ENCODE measurements at regions not wholly inside any gene's neighbourhood (a gene's known extent, or its start where the extent isn't known, plus 50 kb on each side); places are given as distances from the start of the nearest gene placed in this dataset.

DNA sequence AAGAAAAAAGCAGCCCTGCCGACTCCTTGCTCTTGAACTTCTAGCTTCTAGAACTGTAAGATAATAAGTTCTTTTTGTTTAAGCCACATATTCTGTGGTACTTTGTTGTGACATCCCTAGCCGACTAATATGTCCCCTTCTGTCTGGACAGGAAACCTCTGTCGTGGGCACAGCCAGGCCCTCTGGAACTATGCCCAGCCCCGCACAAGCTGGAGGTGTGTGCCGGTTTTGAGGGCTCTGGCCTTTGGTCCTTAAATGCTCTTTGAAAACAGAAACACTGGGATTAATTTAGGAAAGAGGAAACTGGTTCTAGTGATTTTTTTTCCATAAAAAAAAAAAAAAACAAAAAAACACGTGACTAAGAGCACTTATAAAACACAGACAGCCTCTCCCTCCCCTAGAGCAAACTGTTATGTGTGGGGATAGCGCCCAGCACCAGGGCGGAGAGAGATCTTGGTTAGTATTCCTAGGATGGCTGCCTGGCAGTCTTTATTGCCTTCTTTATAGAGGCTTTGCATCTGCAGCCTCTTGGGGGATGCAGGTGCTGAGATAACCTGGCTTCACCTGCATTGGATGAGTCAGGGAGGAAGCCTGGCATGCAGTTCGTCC, 244.3 kb downstream of the NFATC2 start:
- Histone ChIP-seq H4K20me1 (ENCODE audit: insufficient read depth) (no peaks in the 10 kb centered on the region), H3K9ac (no peak overlapping the region), H3K9me3 (no peaks in the 10 kb centered on the region), H3F3A (replicated peaks; ENCODE audit: insufficient read depth) (no peaks in the 10 kb centered on the region), H3K9me2 (no peaks in the 10 kb centered on the region), H3K4me3 (ENCODE audit: low read depth in 2 of 2, low read length in 1 of 2) (no peak overlapping the region), H3K27me3 (ENCODE audit: insufficient read depth) (no peaks in the 10 kb centered on the region), H3K27ac (ENCODE audit: low read depth in 2 of 2, low read length in 1 of 2) (peak overlapping the region in 1 of 2 experiments; percentile 53; a peak in 2 of 4 replicates), H3K36me3 (replicated peaks in 1 of 2; ENCODE audit: control insufficient read depth in 1 of 2, insufficient read depth in 2 of 2, low read length in 1 of 2) (no peaks in the 10 kb centered on the region), H2AFZ (ENCODE audit: low read depth) (no peak overlapping the region), H3K4me2 (no peak overlapping the region), H3K79me2 (ENCODE audit: insufficient read depth) (no peaks in the 10 kb centered on the region), H3K4me1 (ENCODE audit: control insufficient read depth in 1 of 2, insufficient read depth in 2 of 2, low read depth in 1 of 2, low read length in 1 of 2) (peaks cover 0 to 7% of the 10 kb centered on the region in 2 experiments; a peak in 1 of 4 replicates)
- POLR2A ChIA-PET, result no interaction called here
- TF ChIP-seq FOXM1 (IDR thresholded peaks at IDR 0.05; ENCODE audit: low read depth), result no peak
- no peak for TF ChIP-seq TEAD4 (IDR thresholded peaks at IDR 0.05; ENCODE audit: borderline replicate concordance, insufficient read depth)
- TF ChIP-seq GATA2 (CRISPR knock-in tag; IDR thresholded peaks at IDR 0.05), result no peak
- no peak for TF ChIP-seq GABPA (IDR thresholded peaks at IDR 0.05; ENCODE audit: low read depth)
- WGBS (ENCODE audit: low lambda C conversion rate), result 49% methylated on average over 9 of the region's 9 CpGs
- DNase-seq, result no peak
- CTCF ChIA-PET, result interaction anchor here (1.0 to 1.7 kb wide), 3 partner anchors 305 to 317 kb away, joined by 3 to 5 read pairs (median 4); no protein-coding TSS in a partner anchor

GRCh38 chr20:51287628-51288413, 254.7 kb downstream of the NFATC2 start:
- DNase-seq, result peak; percentile 36
- Histone ChIP-seq H3K9me2 (no peaks in the 10 kb centered on the region), H3K36me3 (replicated peaks in 1 of 2; ENCODE audit: control insufficient read depth in 1 of 2, insufficient read depth in 2 of 2, low read length in 1 of 2) (no peaks in the 10 kb centered on the region), H3K79me2 (ENCODE audit: insufficient read depth) (no peaks in the 10 kb centered on the region), H4K20me1 (ENCODE audit: insufficient read depth) (no peaks in the 10 kb centered on the region), H3K27me3 (ENCODE audit: insufficient read depth) (0 out of 2 replicates have a peak, but pooled peaks cover 4% of the 10 kb centered on the region), H3K9me3 (no peaks in the 10 kb centered on the region), H3K4me3 (ENCODE audit: low read depth in 2 of 2, low read length in 1 of 2) (no peak overlapping the region), H3K4me2 (no peak overlapping the region), H3K4me1 (ENCODE audit: control insufficient read depth in 1 of 2, insufficient read depth in 2 of 2, low read depth in 1 of 2, low read length in 1 of 2) (peaks cover 0 to 19% of the 10 kb centered on the region in 2 experiments; a peak in 1 of 4 replicates), H3K9ac (no peak overlapping the region), H2AFZ (ENCODE audit: low read depth) (no peak overlapping the region), H3K27ac (ENCODE audit: low read depth in 2 of 2, low read length in 1 of 2) (no peak overlapping the region; a peak in 1 of 4 replicates), H3F3A (replicated peaks; ENCODE audit: insufficient read depth) (no peaks in the 10 kb centered on the region)
- TF ChIP-seq RAD21 (IDR thresholded peaks at IDR 0.05; ENCODE audit: low read length) (no peak), GATA2 (CRISPR knock-in tag; IDR thresholded peaks at IDR 0.05) (no peak), SMC3 (IDR thresholded peaks at IDR 0.05; ENCODE audit: low read depth, low read length) (no peak), MXI1 (IDR thresholded peaks at IDR 0.05; ENCODE audit: low read depth, low read length) (no peak), YY1 (IDR thresholded peaks at IDR 0.05; ENCODE audit: low read depth) (no peak), RXRA (IDR thresholded peaks at IDR 0.05; ENCODE audit: borderline replicate concordance, low read depth) (no peak)
- POLR2A ChIA-PET, result no interaction called here
- CTCF ChIA-PET, result interaction anchor here (2.0 kb wide), 1 partner anchor 272 kb away, joined by 7 read pairs; no protein-coding TSS in a partner anchor
- 36% methylated on average over 5 of the region's 5 CpGs for WGBS (ENCODE audit: low lambda C conversion rate)

DNA sequence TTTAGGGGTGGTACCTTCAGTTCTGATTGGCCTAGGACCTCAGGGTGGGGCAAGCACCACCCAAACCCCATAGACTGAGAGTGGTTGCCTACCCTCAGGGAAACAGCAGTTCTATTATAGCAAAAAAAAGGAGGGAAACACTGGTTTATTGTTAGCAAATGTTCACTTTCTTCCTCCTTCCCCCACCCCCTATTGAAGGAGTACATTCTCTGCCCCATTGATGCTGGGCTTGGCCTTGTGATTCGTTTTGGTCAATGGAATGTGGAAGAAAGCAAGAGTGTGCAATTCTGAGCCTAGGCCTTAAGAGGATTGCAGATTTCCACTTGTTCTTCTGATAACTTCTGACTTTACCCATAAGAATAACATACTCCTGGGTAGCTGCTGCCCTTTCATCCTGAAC, 255.8 kb downstream of the NFATC2 start:
- H3K36me3 ChIP-seq (replicated peaks in 1 of 2; ENCODE audit: control insufficient read depth in 1 of 2, insufficient read depth in 2 of 2, low read length in 1 of 2), result no peaks in the 10 kb centered on the region
- 19% methylated on average over 1 of the region's 1 CpG for WGBS (ENCODE audit: low lambda C conversion rate)
- no peak overlapping the region for H2AFZ ChIP-seq (ENCODE audit: low read depth)
- H3K9me2 ChIP-seq, result no peaks in the 10 kb centered on the region
- TF ChIP-seq, protein P1, sequence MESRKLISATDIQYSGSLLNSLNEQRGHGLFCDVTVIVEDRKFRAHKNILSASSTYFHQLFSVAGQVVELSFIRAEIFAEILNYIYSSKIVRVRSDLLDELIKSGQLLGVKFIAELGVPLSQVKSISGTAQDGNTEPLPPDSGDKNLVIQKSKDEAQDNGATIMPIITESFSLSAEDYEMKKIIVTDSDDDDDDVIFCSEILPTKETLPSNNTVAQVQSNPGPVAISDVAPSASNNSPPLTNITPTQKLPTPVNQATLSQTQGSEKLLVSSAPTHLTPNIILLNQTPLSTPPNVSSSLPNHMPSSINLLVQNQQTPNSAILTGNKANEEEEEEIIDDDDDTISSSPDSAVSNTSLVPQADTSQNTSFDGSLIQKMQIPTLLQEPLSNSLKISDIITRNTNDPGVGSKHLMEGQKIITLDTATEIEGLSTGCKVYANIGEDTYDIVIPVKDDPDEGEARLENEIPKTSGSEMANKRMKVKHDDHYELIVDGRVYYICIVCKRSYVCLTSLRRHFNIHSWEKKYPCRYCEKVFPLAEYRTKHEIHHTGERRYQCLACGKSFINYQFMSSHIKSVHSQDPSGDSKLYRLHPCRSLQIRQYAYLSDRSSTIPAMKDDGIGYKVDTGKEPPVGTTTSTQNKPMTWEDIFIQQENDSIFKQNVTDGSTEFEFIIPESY (IDR thresholded peaks at IDR 0.05; ENCODE audit: borderline replicate concordance, low read depth), result no peak
- TF ChIP-seq POLR2AphosphoS5 (IDR thresholded peaks at IDR 0.05; ENCODE audit: low read depth, low read length) (no peak), GABPA (IDR thresholded peaks at IDR 0.05; ENCODE audit: low read depth) (no peak), JUND (IDR thresholded peaks at IDR 0.05) (no peak), SMC3 (IDR thresholded peaks at IDR 0.05; ENCODE audit: low read depth, low read length) (no peak), SIN3A (IDR thresholded peaks at IDR 0.05; ENCODE audit: borderline replicate concordance, low read depth, low read length) (no peak), TEAD4 (IDR thresholded peaks at IDR 0.05; ENCODE audit: borderline replicate concordance, insufficient read depth) (no peak), RXRA (IDR thresholded peaks at IDR 0.05; ENCODE audit: borderline replicate concordance, low read depth) (no peak), FOXJ3 (CRISPR knock-in tag; IDR thresholded peaks at IDR 0.05) (no peak)
- TF ChIP-seq, protein P2, sequence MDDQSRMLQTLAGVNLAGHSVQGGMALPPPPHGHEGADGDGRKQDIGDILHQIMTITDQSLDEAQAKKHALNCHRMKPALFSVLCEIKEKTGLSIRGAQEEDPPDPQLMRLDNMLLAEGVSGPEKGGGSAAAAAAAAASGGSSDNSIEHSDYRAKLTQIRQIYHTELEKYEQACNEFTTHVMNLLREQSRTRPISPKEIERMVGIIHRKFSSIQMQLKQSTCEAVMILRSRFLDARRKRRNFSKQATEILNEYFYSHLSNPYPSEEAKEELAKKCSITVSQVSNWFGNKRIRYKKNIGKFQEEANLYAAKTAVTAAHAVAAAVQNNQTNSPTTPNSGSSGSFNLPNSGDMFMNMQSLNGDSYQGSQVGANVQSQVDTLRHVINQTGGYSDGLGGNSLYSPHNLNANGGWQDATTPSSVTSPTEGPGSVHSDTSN (IDR thresholded peaks at IDR 0.05), result no peak
- H3K9ac ChIP-seq, result no peak overlapping the region
- H3K4me3 ChIP-seq (ENCODE audit: low read depth in 2 of 2, low read length in 1 of 2), result no peak overlapping the region
- no peaks in the 10 kb centered on the region for H3K9me3 ChIP-seq
- H3K79me2 ChIP-seq (ENCODE audit: insufficient read depth), result no peaks in the 10 kb centered on the region
- no peaks in the 10 kb centered on the region for H4K20me1 ChIP-seq (ENCODE audit: insufficient read depth)
- ChIA-PET POLR2A (no interaction called here), CTCF (interaction anchor here (0.6 to 3.7 kb wide), 2 partner anchors 9 to 20 kb away, joined by 3 to 10 read pairs; no protein-coding TSS in a partner anchor)
- H3K27me3 ChIP-seq (ENCODE audit: insufficient read depth), result 0 out of 2 replicates have a peak, but pooled peaks cover 4% of the 10 kb centered on the region
- H3K27ac ChIP-seq (ENCODE audit: low read depth in 2 of 2, low read length in 1 of 2), result no peak overlapping the region
- no peak for DNase-seq
- H3K4me2 ChIP-seq, result no peak overlapping the region
- H3F3A ChIP-seq (replicated peaks; ENCODE audit: insufficient read depth), result no peaks in the 10 kb centered on the region
- H3K4me1 ChIP-seq (ENCODE audit: control insufficient read depth in 1 of 2, insufficient read depth in 2 of 2, low read depth in 1 of 2, low read length in 1 of 2), result peaks cover 0 to 19% of the 10 kb centered on the region in 2 experiments; a peak in 1 of 4 replicates

Data from SK-N-SH (cell line).